ENCODE measurements at regions not wholly inside any gene's neighbourhood (a gene's known extent, or its start where the extent isn't known, plus 50 kb on each side); places are given as distances from the start of the nearest gene placed in this dataset.

DNA sequence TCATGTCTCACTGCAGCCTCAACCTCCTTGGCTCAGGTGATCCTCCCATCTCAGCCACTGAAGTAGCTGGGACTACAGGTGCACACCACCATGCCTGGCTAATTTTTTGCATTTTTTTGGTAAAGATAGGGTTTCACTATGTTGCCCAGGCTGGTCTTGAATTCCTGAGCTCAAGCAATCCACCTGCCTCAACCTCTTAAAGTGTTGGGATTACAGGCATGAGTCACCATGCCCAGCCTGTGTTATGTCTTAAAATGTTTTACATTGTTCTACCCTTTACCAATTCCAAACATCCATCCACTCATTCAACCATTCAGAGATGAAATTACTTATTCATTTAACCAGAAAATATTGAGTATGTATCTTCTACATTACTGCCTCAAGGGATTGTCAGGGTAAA lies 111.6 kb upstream of the BTG1 start:
- H3K4me1 ChIP-seq (ENCODE audit: insufficient read depth, insufficient read length), result no peaks in the 10 kb centered on the region
- TF ChIP-seq SUZ12 (IDR thresholded peaks at IDR 0.05; ENCODE audit: extremely low read depth, insufficient read depth, insufficient read length) (no peak), ZNF274 (IDR thresholded peaks at IDR 0.05; ENCODE audit: low read depth, low read length) (no peak), YY1 (IDR thresholded peaks at IDR 0.05; ENCODE audit: insufficient read depth, insufficient read length) (no peak)
- no peak overlapping the region for H3K4me3 ChIP-seq (ENCODE audit: insufficient read length, low read depth)
- no peak for DNase-seq (ENCODE audit: low read depth, low spot score)
- H3K27me3 ChIP-seq (ENCODE audit: insufficient read depth, insufficient read length), result no peaks in the 10 kb centered on the region
- no peaks in the 10 kb centered on the region for H3K36me3 ChIP-seq (ENCODE audit: insufficient read depth, insufficient read length, low read length)
- no peak overlapping the region for H3K9ac ChIP-seq (ENCODE audit: insufficient read length, low read depth)
- no peaks in the 10 kb centered on the region for H3K9me3 ChIP-seq (ENCODE audit: insufficient read depth, low read length)

DNA sequence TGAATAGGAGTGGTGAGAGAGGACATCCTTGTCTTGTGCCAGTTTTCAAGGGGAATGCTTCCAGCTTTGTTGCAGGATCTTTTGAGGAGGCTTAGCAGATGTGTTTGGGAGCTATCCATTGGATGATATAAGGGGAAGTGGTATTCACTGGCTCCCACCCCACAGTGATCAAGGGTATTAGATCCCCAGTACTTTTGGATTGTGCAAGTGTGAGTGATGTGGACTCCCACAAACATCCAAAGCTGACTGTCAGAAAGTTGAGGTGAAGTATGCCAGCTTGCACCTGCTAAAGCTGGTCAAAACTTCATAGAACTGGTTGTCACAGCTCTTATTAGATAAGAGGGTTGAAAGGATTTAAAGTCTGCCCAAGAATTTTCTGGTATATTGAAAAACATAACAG lies 110.1 kb upstream of the BTG1 start:
- no peak for DNase-seq (ENCODE audit: low read depth, low spot score)
- H3K27me3 ChIP-seq (ENCODE audit: insufficient read depth, insufficient read length), result no peaks in the 10 kb centered on the region
- TF ChIP-seq ZNF274 (IDR thresholded peaks at IDR 0.05; ENCODE audit: low read depth, low read length), result no peak
- no peak for TF ChIP-seq YY1 (IDR thresholded peaks at IDR 0.05; ENCODE audit: insufficient read depth, insufficient read length)
- no peak for TF ChIP-seq SUZ12 (IDR thresholded peaks at IDR 0.05; ENCODE audit: extremely low read depth, insufficient read depth, insufficient read length)
- H3K9me3 ChIP-seq (ENCODE audit: insufficient read depth, low read length), result no peaks in the 10 kb centered on the region
- H3K9ac ChIP-seq (ENCODE audit: insufficient read length, low read depth), result no peak overlapping the region
- H3K4me3 ChIP-seq (ENCODE audit: insufficient read length, low read depth), result no peak overlapping the region
- H3K4me1 ChIP-seq (ENCODE audit: insufficient read depth, insufficient read length), result no peaks in the 10 kb centered on the region
- no peaks in the 10 kb centered on the region for H3K36me3 ChIP-seq (ENCODE audit: insufficient read depth, insufficient read length, low read length)

DNA sequence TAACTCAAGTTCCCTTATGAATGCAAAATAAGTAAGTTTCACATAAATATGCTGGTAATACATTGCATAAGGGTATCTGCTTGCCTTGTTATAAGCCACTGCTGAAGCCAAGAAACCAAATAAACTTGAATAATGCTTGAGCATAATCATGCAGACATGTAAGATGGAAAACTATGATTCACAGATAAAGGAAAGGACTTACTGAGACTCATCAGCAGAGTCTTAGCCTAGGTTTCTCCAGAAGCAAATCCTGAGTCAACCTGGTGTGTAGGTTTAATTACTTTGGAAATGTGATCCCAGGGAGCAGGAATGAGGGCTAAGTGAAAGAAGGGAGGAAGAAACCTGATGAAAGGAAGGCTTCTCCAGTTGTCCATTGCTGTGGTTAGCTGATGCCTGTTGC lies 107.7 kb upstream of the BTG1 start:
- H3K4me3 ChIP-seq (ENCODE audit: insufficient read length, low read depth), result no peak overlapping the region
- H3K9me3 ChIP-seq (ENCODE audit: insufficient read depth, low read length), result no peaks in the 10 kb centered on the region
- no peaks in the 10 kb centered on the region for H3K4me1 ChIP-seq (ENCODE audit: insufficient read depth, insufficient read length)
- H3K27me3 ChIP-seq (ENCODE audit: insufficient read depth, insufficient read length), result no peaks in the 10 kb centered on the region
- H3K36me3 ChIP-seq (ENCODE audit: insufficient read depth, insufficient read length, low read length), result no peaks in the 10 kb centered on the region
- H3K9ac ChIP-seq (ENCODE audit: insufficient read length, low read depth), result no peak overlapping the region
- DNase-seq (ENCODE audit: low read depth, low spot score), result no peak
- TF ChIP-seq YY1 (IDR thresholded peaks at IDR 0.05; ENCODE audit: insufficient read depth, insufficient read length) (no peak), ZNF274 (IDR thresholded peaks at IDR 0.05; ENCODE audit: low read depth, low read length) (no peak), SUZ12 (IDR thresholded peaks at IDR 0.05; ENCODE audit: extremely low read depth, insufficient read depth, insufficient read length) (no peak)

DNA sequence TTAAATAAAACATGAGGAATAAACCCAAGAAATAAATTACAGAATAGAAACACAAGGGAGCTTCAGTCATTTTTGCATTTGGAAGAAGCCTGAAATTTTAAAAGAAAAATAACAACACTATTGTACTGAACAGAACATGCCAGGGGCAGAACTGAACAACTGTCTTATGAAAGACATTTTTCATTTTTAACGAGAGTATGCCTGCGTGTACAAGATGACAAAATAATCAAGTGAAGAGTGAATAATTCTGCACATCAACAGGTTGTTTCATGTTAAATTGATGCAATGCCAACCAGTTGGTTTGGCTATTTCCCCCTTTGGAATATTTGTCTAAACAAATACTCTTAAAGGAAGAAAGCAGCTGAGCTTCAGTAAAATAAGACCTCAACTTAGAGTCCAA lies 103.3 kb upstream of the BTG1 start:
- no peaks in the 10 kb centered on the region for H3K27me3 ChIP-seq (ENCODE audit: insufficient read depth, insufficient read length)

DNA sequence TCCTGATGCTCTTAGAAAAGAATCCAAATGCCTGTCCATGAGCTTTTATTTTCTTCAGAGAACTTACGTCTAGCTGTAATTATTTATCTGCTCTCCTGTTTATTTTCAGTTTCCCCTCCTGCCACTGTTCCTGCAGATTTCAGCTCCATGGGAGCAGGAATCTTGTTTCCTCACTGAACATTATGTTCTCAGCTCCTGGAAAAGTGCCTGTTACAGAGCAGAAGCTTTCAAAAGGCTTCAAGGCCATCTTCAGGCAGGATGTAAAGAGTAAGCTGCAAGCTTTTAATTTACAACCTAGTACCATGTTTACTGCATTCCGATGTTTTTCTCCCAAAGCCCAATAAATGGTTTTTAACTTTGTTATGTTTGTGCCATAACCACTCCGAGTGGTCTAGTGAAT lies 98.4 kb upstream of the BTG1 start:
- H3K36me3 ChIP-seq (ENCODE audit: insufficient read depth, insufficient read length, low read length), result no peaks in the 10 kb centered on the region
- H3K4me1 ChIP-seq (ENCODE audit: insufficient read depth, insufficient read length), result no peaks in the 10 kb centered on the region
- no peak overlapping the region for H3K4me3 ChIP-seq (ENCODE audit: insufficient read length, low read depth)
- TF ChIP-seq ZNF274 (IDR thresholded peaks at IDR 0.05; ENCODE audit: low read depth, low read length) (no peak), SUZ12 (IDR thresholded peaks at IDR 0.05; ENCODE audit: extremely low read depth, insufficient read depth, insufficient read length) (no peak), YY1 (IDR thresholded peaks at IDR 0.05; ENCODE audit: insufficient read depth, insufficient read length) (no peak)
- no peaks in the 10 kb centered on the region for H3K27me3 ChIP-seq (ENCODE audit: insufficient read depth, insufficient read length)
- no peaks in the 10 kb centered on the region for H3K9me3 ChIP-seq (ENCODE audit: insufficient read depth, low read length)
- no peak overlapping the region for H3K9ac ChIP-seq (ENCODE audit: insufficient read length, low read depth)
- no peak for DNase-seq (ENCODE audit: low read depth, low spot score)

More for the DNA sequence above, 103.3 kb upstream of the BTG1 start:
- no peaks in the 10 kb centered on the region for H3K9me3 ChIP-seq (ENCODE audit: insufficient read depth, low read length)
- no peak overlapping the region for H3K4me3 ChIP-seq (ENCODE audit: insufficient read length, low read depth)
- no peak for TF ChIP-seq YY1 (IDR thresholded peaks at IDR 0.05; ENCODE audit: insufficient read depth, insufficient read length)
- TF ChIP-seq SUZ12 (IDR thresholded peaks at IDR 0.05; ENCODE audit: extremely low read depth, insufficient read depth, insufficient read length), result no peak
- TF ChIP-seq ZNF274 (IDR thresholded peaks at IDR 0.05; ENCODE audit: low read depth, low read length), result no peak
- DNase-seq (ENCODE audit: low read depth, low spot score), result no peak
- H3K36me3 ChIP-seq (ENCODE audit: insufficient read depth, insufficient read length, low read length), result no peaks in the 10 kb centered on the region
- H3K4me1 ChIP-seq (ENCODE audit: insufficient read depth, insufficient read length), result no peaks in the 10 kb centered on the region
- no peak overlapping the region for H3K9ac ChIP-seq (ENCODE audit: insufficient read length, low read depth)

DNA sequence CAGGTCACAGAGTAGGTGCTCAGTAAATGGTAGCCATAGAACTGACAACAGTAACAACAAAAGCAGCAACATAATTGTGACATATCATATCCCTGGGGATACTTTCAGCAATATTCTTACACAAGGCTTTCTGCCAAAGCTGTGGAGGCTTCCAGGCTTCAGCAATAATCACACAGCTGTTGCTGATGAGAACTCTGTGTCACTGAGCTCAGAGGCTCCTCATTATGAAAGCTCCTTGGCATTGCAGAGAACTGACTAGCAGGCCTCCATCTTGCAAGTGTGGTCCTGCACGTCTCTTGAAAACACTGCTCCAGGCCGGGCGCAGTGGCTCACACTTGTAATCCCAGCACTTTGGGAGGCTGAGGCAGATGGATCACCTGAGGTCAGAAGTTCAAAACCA lies 97.3 kb upstream of the BTG1 start:
- TF ChIP-seq SUZ12 (IDR thresholded peaks at IDR 0.05; ENCODE audit: extremely low read depth, insufficient read depth, insufficient read length), result no peak
- no peak for TF ChIP-seq ZNF274 (IDR thresholded peaks at IDR 0.05; ENCODE audit: low read depth, low read length)
- TF ChIP-seq YY1 (IDR thresholded peaks at IDR 0.05; ENCODE audit: insufficient read depth, insufficient read length), result no peak
- Histone ChIP-seq H3K4me3 (ENCODE audit: insufficient read length, low read depth) (no peak overlapping the region), H3K27me3 (ENCODE audit: insufficient read depth, insufficient read length) (no peaks in the 10 kb centered on the region), H3K9me3 (ENCODE audit: insufficient read depth, low read length) (no peaks in the 10 kb centered on the region), H3K9ac (ENCODE audit: insufficient read length, low read depth) (no peak overlapping the region), H3K4me1 (ENCODE audit: insufficient read depth, insufficient read length) (no peaks in the 10 kb centered on the region), H3K36me3 (ENCODE audit: insufficient read depth, insufficient read length, low read length) (no peaks in the 10 kb centered on the region)
- DNase-seq (ENCODE audit: low read depth, low spot score), result no peak

DNA sequence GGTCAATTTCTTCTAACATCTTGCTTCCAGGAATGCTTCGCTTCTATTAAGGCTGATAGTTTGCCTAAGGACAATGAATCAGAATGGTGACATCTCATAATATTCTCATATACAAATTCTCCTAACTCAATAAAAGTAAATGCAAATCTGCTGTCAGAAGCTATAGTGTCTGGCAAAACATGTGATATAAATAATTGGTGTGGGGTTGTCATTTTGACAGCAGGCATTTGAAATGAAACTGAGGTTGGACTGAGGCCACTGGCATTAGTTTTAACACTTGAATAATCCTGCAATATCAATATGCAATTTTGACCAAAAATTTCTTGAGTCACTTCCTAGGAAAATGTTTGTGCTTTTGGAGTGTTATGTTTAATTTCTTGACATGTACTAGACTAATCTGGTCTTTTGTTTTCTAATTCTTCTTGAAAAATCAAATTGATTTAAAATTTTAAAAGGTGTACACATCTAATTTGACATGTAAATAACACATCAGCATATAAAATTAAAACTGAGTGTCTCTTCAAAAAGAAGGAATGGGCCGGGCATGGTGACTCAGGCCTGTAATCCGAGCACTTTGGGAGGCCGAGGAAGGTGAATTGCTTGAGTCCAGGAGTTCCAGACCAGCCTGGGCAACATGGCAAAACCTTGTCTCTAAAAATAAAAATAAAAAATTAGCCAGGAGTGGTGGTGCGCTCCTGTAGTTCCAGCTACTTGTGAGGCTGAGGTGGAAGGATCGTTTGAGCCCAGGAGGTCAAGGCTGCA lies 92.3 kb upstream of the BTG1 start:
- no peaks in the 10 kb centered on the region for H3K36me3 ChIP-seq (ENCODE audit: insufficient read depth, insufficient read length, low read length)
- H3K4me3 ChIP-seq (ENCODE audit: insufficient read length, low read depth), result no peak overlapping the region
- no peaks in the 10 kb centered on the region for H3K9me3 ChIP-seq (ENCODE audit: insufficient read depth, low read length)
- no peak overlapping the region for H3K9ac ChIP-seq (ENCODE audit: insufficient read length, low read depth)
- no peak for DNase-seq (ENCODE audit: low read depth, low spot score)
- no peak for TF ChIP-seq SUZ12 (IDR thresholded peaks at IDR 0.05; ENCODE audit: extremely low read depth, insufficient read depth, insufficient read length)
- no peak for TF ChIP-seq YY1 (IDR thresholded peaks at IDR 0.05; ENCODE audit: insufficient read depth, insufficient read length)
- TF ChIP-seq ZNF274 (IDR thresholded peaks at IDR 0.05; ENCODE audit: low read depth, low read length), result no peak
- no peaks in the 10 kb centered on the region for H3K27me3 ChIP-seq (ENCODE audit: insufficient read depth, insufficient read length)
- H3K4me1 ChIP-seq (ENCODE audit: insufficient read depth, insufficient read length), result no peaks in the 10 kb centered on the region
